Skeletal muscle satellite cell (primary cell): ENCODE measurements at regions not wholly inside any gene's neighbourhood (a gene's known extent, or its start where the extent isn't known, plus 50 kb on each side); places are given as distances from the start of the nearest gene placed in this dataset.
A peak's percentile ranks its signal among the peaks of the same experiment; 100 is the strongest.

Experiments
- H3K27me3 ChIP-seq: 2 replicates; pipeline ENCODE4 v1.7.0; 2013; ENCODE audit warnings: low read length; ENCODE audit not compliant: control insufficient read depth, insufficient read depth
- H3K36me3 ChIP-seq: 2 replicates; pipeline ENCODE4 v1.7.0; 2013; ENCODE audit warnings: mild to moderate bottlenecking, control low read depth, low read length; ENCODE audit not compliant: insufficient read depth
- H3K4me1 ChIP-seq: 2 replicates; pipeline ENCODE4 v1.7.0; 2013; ENCODE audit warnings: low read length; ENCODE audit not compliant: control insufficient read depth, insufficient read depth
- H3K4me2 ChIP-seq: 2 replicates; pipeline ENCODE4 v1.7.0; 2013; ENCODE audit warnings: mild to moderate bottlenecking, low read length
- H3K4me3 ChIP-seq: 2 replicates; pipeline ENCODE4 v1.7.0; 2013; ENCODE audit warnings: low read length
- H3K9ac ChIP-seq: 2 replicates; pipeline ENCODE4 v1.7.0; 2013; ENCODE audit warnings: mild to moderate bottlenecking, low read depth, low read length, moderate library complexity
- H3K9me3 ChIP-seq: replicated peaks from 2 replicates; pipeline ENCODE4 v1.7.0; 2013; ENCODE audit warnings: mild to moderate bottlenecking, control low read depth, low read length

- no peak overlapping the region for H3K4me2 ChIP-seq
- H3K9ac ChIP-seq = no peak overlapping the region
- H3K36me3 ChIP-seq = no peaks in the 10 kb centered on the region
- H3K9me3 ChIP-seq = no peaks in the 10 kb centered on the region
- no peak overlapping the region for H3K4me3 ChIP-seq
- H3K27me3 ChIP-seq = no peaks in the 10 kb centered on the region
- H3K4me1 ChIP-seq = peaks cover 30% of the 10 kb centered on the region
These were observed 590.0 kb downstream of the METTL15 start for GRCh38 chr11:28697920-28698827.

DNA sequence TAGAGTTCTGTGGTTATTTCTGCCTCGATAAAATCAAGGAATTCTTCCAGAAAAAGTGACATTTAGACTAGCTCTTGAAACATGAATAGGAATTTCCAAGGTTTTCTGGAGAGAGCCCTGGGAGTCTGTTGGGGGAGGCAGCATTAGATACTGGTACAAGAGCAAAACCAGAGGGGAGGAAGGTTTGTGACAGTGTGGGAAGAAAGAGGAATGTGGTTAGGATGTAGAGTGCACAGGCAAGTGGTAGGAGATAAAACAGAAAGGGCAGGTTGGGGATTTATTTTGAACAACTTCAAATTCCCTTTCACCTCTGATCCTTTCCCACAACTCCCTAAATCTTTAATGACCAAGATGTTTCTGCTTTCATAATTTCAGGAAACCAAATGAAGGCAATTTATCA, 588.4 kb downstream of the METTL15 start:
- no peak overlapping the region for H3K9ac ChIP-seq
- H3K4me3 ChIP-seq = no peak overlapping the region
- no peak overlapping the region for H3K4me2 ChIP-seq
- no peaks in the 10 kb centered on the region for H3K36me3 ChIP-seq
- H3K27me3 ChIP-seq = no peaks in the 10 kb centered on the region
- H3K9me3 ChIP-seq = no peaks in the 10 kb centered on the region
- peaks cover 16% of the 10 kb centered on the region for H3K4me1 ChIP-seq

GRCh38 chr11:28690746-28691145, 582.6 kb downstream of the METTL15 start:
- no peaks in the 10 kb centered on the region for H3K4me1 ChIP-seq
- no peak overlapping the region for H3K4me3 ChIP-seq
- H3K9me3 ChIP-seq = no peaks in the 10 kb centered on the region
- H3K36me3 ChIP-seq = no peaks in the 10 kb centered on the region
- H3K9ac ChIP-seq = no peak overlapping the region
- no peak overlapping the region for H3K4me2 ChIP-seq
- no peaks in the 10 kb centered on the region for H3K27me3 ChIP-seq

DNA sequence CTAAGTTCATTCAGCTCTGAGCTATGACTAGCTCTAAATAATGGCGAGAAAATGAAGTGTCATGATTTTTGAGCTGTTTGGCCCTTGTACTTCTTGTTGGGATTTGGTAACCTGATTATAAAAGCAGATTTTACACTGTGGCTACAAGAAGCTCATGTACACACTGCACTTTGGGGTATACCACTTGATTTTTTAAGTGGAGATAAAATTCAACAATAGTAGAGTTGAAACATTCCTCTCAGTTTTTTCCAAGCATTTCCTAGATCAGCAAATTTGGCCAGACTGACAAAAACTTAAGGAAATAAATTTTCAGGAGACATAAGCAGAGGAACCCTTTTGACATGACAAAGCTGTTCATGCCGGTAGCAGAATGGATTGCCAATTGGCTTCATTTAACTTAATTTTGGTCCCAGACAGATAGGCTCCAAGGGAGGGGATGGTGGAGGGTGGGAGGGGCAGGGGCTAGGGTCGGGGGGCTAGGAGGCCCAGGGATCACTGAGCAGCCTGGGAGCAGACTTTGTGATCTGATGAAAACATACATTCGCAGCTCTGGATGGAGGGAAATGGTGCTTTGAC, 575.9 kb downstream of the METTL15 start:
- Histone ChIP-seq H3K4me2 (no peak overlapping the region), H3K9me3 (no peaks in the 10 kb centered on the region), H3K36me3 (no peaks in the 10 kb centered on the region), H3K9ac (no peak overlapping the region), H3K27me3 (no peaks in the 10 kb centered on the region), H3K4me1 (peaks cover 15% of the 10 kb centered on the region), H3K4me3 (no peak overlapping the region)

DNA sequence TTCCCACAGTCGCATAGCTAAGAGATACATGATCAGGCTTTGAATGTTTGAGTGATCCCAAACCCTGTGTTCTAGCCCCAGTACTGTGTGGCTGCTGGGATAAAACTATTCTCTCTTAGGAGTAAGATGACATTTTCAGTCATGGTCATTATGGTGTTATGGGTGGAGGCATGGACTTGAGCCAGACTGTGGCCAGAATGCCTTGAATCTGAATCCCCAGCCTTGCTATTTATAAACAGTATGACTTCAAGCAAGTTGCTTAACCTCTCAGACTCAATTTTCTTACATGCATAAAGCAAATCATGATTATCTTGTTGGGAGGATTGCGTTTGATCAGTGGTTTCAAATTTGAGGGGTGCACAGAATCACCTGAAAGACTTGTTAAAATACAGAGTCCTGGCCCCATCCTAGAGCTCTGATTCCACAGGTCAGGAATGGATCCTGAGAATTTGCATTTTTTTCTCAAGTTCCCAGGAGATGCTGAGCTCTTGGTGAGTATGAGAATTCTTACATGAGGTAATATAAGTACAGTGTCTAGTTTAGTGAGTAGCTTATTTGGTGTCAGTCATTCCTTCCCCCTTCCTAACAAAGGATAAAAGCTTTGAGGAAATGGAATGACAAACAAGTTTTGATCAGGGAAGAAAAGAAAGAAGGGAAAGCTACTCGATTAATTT, 571.7 kb downstream of the METTL15 start:
- H3K36me3 ChIP-seq = no peaks in the 10 kb centered on the region
- H3K4me2 ChIP-seq = peak overlapping the region; percentile 27
- no peak overlapping the region for H3K9ac ChIP-seq
- H3K9me3 ChIP-seq = no peaks in the 10 kb centered on the region
- no peak overlapping the region for H3K4me3 ChIP-seq
- peaks cover 16% of the 10 kb centered on the region for H3K4me1 ChIP-seq
- no peaks in the 10 kb centered on the region for H3K27me3 ChIP-seq

GRCh38 chr11:28677721-28678120, 569.5 kb downstream of the METTL15 start:
- Histone ChIP-seq H3K27me3 (no peaks in the 10 kb centered on the region), H3K4me2 (no peak overlapping the region), H3K9ac (no peak overlapping the region), H3K4me1 (peaks cover 26% of the 10 kb centered on the region), H3K36me3 (no peaks in the 10 kb centered on the region), H3K9me3 (no peaks in the 10 kb centered on the region), H3K4me3 (no peak overlapping the region)

DNA sequence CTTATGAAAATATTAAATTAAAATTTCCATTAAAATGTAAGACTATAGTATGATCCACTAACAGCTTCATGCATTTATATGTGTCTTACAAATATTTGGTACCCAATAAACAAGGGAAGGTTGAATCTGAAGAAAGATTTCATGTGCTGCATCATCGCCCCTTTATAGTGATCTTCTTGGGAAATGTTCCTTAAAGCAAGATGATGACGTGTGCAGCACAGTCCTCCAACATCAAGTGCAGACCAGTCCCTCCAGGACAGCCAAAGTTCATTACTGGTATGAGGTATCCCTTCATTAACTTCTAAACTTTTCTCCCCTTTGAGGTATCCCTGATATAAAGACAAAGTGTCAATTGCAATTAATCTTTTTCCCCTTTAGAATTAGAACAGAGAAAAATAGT, 567.0 kb downstream of the METTL15 start:
- Histone ChIP-seq H3K4me2 (no peak overlapping the region), H3K36me3 (no peaks in the 10 kb centered on the region)

GRCh38 chr11:28674433-28675103, 566.4 kb downstream of the METTL15 start:
- Histone ChIP-seq H3K36me3 (no peaks in the 10 kb centered on the region), H3K27me3 (no peaks in the 10 kb centered on the region), H3K4me2 (no peak overlapping the region), H3K4me1 (peaks cover 16% of the 10 kb centered on the region), H3K9ac (no peak overlapping the region), H3K4me3 (no peak overlapping the region), H3K9me3 (no peaks in the 10 kb centered on the region)

More for the DNA sequence above, 567.0 kb downstream of the METTL15 start:
- H3K4me3 ChIP-seq = no peak overlapping the region
- H3K4me1 ChIP-seq = peaks cover 22% of the 10 kb centered on the region
- H3K27me3 ChIP-seq = no peaks in the 10 kb centered on the region
- H3K9me3 ChIP-seq = no peaks in the 10 kb centered on the region
- no peak overlapping the region for H3K9ac ChIP-seq

DNA sequence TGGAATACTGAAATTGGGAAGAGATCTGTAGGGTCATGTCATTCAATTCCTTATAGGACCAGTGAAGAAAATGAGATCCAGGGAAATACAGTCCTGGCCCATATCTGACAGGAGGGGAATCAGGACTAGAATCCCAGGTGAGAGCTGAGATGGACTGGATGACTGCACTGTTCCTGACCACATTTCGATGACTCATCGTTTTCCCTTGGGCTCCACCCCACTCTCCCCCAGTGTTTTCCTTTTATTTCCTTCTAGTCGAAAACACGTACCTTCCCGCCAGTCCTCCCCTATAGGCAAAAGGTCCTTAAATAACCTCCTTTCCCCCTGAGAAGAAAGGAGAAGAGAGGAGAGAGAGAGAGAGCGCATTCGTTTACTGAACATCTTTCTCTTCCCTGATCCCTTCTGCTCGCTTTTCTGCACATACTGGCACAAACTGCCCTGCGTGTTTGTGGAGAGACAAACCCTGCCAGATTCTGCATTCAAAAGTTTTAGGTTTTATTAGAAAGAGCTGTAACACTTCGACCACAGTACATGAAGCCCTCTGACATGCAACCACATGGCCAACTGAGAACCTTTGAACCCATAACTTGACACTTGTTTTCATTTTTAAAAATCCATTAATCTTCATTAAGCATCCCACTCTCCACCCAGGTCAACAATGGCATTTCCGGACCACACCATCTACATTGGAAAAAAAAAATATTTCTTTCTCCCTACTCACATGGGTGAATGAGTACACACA, 565.7 kb downstream of the METTL15 start:
- Histone ChIP-seq H3K27me3 (no peaks in the 10 kb centered on the region), H3K9ac (no peak overlapping the region), H3K4me3 (no peak overlapping the region), H3K4me1 (peaks cover 11% of the 10 kb centered on the region), H3K36me3 (no peaks in the 10 kb centered on the region), H3K9me3 (no peaks in the 10 kb centered on the region), H3K4me2 (no peak overlapping the region)

- H3K27me3 ChIP-seq = no peaks in the 10 kb centered on the region
- H3K4me1 ChIP-seq = peaks cover 11% of the 10 kb centered on the region
- H3K4me3 ChIP-seq = no peak overlapping the region
- H3K4me2 ChIP-seq = no peak overlapping the region
- no peaks in the 10 kb centered on the region for H3K9me3 ChIP-seq
- no peak overlapping the region for H3K9ac ChIP-seq
- H3K36me3 ChIP-seq = no peaks in the 10 kb centered on the region
These were observed 563.1 kb downstream of the METTL15 start for GRCh38 chr11:28671274-28671673.

- no peak overlapping the region for H3K9ac ChIP-seq
- no peak overlapping the region for H3K4me2 ChIP-seq
- H3K36me3 ChIP-seq = no peaks in the 10 kb centered on the region
- peaks cover 3% of the 10 kb centered on the region for H3K9me3 ChIP-seq
- no peaks in the 10 kb centered on the region for H3K27me3 ChIP-seq
- H3K4me1 ChIP-seq = no peaks in the 10 kb centered on the region
- H3K4me3 ChIP-seq = no peak overlapping the region
These were observed 558.4 kb downstream of the METTL15 start for GRCh38 chr11:28666632-28667031.
